HG02870 (cell line): ENCODE measurements at regions not wholly inside any gene's neighbourhood (a gene's known extent, or its start where the extent isn't known, plus 50 kb on each side); places are given as distances from the start of the nearest gene placed in this dataset.
"Not testable (repeated sequence)": the region's sequence is repeated elsewhere in the genome, so short reads cannot be mapped to it uniquely, and the experiment has no call there.

Experiments used
- ATAC-seq: cut with Tn5 transposase; IDR thresholded peaks from one replicate; pipeline ENCODE4 v1.9.1; 2021; ENCODE audit warnings: mild to moderate bottlenecking, moderate library complexity; ENCODE audit not compliant: unreplicated experiment

DNA sequence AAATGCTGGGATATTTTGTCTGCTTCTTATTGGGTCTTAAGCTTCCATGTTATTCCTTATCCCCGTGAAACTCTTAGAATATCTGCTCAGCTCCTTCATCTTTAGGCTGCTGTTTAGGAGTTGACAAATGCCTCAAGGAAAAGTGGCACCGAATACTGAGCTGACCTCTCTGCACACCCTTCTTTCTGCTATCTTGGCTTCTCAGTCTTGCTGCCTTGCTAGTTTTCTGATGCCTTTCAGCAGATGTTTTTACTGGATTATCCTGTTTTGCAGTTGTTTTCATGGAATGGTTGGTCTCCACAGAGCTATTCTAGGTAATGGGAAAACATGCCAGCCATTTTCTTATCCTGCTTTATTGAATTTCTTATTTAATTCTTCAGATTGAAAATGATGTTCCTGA, 86.3 kb downstream of the GYPE start:
- ATAC-seq, result no peak

DNA sequence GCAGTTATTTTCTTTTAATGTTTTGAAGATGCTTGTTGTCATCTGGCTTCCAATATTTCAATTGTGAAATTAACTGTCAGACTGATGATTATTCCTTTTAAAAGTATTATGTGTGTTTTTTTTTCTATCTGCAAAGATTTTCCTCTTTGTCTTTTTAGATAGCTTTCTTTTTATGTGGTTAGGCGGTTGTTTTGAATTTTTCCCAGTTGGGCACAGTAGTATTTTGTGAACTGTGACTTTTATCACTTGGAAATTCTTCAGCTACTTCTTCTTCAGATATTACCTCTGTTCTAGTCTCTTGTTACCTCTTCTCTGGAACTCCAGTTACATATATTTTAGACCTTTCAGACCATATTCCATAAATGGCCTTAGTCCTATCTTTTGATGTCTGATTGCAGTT, 87.5 kb downstream of the GYPE start:
- ATAC-seq, result not testable (repeated sequence)

DNA sequence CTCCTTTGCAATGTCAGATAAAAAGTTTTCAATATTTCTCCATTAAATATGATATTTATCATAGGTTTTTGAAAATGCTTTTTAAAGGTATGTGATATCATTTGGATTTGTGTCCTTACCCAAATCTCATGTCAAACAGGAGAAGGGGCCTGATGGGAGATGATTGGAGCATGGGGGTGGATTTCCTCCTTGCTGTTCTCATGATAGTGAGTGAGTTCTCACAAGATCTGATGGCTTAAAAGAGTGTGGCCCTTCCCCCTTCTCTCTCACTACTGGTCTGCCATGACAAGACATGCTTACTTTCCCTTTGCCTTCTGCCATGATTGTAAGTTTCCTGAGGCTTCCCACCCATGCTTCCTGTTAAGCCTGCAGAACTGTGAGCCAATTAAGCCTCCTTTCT, 90.0 kb downstream of the GYPE start:
- ATAC-seq, result not testable (repeated sequence)

DNA sequence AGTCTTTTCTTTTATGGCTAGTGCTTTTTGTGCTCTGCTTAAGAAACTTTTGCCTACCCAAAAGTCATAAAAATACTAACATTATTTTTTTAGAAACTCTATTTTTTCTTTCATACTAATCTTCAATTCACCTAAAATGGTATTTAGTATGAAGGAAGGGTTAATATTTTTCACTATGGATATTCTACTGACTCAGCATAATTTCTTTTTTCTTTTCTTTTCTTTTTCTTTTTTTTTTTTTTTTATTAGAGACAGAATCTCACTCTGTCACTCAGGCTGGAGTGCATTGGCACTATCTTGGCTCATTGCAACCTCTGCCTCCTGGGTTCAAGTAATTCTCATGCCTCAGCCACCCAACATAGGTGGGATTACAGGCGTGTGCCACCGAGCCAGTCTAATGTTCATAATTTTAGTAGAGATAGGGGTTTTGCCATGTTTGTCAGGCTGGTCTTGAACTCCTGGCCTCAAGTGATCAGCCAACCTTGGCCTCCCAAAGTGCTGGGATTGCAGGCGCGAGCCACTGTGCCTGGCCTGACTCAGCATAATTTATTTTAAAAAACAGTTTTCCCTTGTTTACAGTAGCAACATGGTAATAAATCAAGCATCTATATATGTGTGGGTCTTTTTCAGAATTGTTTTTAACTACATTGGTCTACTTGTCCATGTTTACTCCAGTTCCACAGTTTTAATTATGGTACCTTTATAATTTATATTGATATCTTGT, 91.8 kb downstream of the GYPE start:
- not testable (repeated sequence) for ATAC-seq

DNA sequence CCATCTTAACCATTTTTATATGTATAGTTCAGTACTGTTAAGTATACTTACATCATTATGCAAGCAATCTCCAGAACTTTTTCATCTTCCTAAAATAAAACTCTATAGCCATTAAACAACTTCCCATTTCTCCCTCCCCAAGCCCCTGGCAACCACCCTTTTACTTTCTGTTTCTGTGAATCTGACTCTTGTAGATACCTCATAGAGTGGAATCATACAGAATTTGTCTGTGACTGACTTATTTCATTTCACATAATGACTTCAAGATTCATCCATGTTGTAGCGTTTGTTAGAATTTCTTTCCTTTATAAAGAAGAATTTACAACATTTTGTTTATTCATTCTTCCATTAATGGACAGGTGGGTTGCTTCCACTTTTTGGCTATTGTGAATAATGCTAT, 91.2 kb upstream of the FREM3 start:
- not testable (repeated sequence) for ATAC-seq

DNA sequence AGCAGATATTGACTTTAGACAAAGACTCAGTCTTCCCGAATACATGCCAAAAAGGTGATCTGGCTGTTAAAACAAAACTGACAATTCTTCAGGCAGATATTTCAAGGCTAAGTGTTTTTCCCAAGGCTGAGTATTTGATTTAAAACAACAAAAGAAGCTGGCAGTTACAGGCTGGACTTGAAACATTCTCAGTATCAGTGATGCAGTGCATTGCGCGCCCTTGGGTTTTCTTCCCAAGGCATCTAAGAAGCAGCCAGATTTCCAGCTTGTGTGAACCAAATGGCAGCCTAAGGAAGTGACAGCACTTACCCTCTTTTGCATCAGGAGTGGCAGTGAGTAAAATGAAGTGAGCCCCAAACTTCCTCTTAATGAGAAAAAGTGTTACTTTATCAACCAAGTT, 90.0 kb upstream of the FREM3 start:
- not testable (repeated sequence) for ATAC-seq

DNA sequence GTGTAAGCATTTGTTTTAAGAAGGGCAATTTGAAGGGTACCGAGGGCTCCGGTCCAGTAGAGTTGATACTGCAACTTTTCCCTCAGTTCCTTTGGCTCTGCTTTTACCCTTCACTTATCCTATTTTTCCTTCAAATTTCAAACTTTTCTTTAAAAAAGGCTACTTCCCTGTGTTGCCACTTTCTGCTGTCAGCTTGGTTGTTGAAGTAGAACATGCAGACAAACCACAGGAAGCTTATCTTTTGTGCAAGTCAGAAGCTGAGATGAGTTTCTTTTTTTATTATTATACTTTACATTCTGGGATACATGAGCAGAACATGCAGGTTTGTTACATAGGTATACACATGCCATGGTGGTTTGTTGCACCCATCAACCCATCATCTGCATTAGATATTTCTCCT, 89.1 kb upstream of the FREM3 start:
- not testable (repeated sequence) for ATAC-seq

DNA sequence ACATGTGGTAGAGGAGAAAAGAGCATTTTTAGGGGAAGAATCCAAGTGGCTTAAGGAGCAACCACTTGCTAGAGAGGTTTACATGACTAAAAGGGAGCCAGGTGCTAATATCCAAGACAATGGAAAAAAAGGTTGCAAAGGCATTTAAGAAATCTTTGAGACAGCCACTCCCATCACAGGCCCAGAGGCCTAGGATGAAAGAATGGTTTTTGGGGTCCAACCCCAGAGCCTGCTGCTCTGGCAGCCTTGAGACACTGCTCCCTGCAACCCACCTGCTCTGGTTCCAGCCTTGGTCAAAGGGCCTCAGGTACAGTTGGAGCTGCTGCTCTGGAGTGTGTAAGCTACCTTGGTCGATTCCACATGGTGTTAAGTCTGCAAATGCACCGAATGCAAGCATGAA, 84.1 kb upstream of the FREM3 start:
- ATAC-seq, result no peak

DNA sequence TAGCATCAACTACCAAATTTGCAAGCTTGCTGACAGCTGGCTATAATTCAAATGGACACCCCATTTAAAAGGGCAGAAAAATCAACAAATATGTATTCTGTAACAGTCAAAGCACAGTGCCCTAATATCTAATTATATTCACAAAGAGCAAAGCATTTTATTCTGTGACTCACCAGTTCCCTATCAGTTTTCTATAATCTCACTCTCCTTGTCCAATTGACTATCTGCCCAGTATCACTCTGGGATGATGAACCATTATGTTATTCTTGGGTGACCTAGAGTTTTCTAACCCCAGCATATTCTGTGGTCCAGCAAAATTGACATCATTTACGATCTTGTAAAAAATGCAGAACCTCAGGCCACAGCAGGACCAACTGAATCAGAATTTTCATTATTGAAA, 82.0 kb upstream of the FREM3 start:
- ATAC-seq, result no peak

DNA sequence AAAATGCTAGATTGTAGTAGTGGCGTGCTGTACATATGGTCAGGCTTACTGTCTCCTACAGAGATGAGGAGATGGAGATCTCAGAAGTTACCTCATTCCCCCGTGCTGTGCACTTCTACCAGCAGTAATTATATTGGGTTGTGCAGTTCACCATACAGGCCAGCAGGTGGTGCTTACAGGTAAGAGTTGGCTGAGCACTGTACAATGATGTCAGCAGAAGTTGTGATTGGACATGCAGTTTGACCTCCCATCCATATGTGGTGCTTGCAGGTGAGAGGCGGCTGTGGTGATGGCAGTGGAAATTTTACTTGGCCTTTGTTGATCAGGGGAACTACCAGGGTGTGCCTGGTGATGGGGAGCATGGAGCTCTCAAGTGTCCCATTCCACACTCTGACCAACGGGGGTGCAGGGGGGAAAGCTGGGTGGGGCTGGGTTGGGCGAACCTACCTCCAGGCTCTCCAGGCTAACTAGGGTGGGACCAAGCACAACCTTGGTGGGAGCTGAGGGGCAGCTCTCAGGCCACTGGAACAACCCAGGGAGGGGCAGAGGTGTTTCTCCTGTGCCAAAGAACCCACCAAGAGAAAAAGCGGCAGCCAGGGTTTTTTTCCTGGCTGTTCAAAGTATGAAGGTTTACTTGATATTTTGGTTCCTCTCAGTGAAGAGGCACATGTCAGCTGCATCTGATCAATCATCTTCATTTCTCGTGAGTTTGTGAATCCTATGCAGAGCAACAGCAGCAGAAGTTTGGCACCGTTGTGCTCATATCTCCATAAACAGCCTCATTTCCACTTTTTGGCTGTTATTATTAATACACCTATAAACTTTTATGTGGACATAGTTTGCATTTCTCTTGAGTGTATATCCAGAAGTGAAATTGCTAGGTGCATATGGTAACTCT, 73.8 kb upstream of the FREM3 start:
- peak; percentile 100 for ATAC-seq

DNA sequence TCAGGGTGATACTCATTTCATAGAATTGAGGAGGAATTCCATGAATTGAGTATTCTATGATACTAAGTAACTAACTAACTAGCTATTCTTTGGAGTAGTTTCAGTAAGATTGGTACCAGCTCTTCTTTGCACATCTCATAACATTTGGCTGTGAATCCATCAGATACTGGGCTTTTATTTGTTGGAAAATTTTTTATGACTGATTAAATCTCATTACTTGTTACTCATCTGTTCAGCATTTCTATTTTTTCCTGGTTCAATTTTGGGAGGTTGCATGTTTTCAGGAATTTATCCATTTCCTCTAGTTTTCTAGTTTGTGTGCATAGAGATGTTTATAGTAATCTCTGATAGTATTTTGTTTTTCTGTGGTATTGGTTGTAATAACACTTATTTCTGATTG, 70.8 kb upstream of the FREM3 start:
- no peak for ATAC-seq

DNA sequence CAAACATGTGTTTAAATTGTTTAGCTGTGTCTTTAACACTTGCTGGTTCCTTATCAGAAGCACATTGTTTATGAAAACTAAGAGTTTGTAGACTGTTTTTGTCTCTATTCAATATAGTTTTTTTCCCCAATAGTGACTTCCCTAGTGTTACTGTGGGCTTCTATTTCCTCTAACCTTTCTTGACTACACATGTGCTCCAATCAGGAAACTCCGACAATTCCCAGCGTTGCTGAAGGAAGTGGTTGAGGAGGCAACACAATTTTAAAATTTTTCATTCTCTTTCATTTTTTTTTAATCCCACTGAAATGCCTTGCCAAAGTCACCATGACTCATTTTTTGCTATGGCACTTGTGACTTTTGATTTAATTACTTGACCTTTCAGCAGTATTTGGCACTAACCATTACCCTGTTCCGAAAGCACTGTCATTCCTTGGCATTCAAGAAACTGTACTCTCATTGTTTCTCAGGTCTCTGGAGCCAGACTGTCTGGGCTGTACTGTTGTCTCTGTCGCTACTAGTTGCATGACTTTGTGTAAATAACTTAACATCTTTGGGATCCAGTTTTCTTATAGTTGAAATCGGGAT, 67.6 kb upstream of the FREM3 start:
- ATAC-seq, result no peak

DNA sequence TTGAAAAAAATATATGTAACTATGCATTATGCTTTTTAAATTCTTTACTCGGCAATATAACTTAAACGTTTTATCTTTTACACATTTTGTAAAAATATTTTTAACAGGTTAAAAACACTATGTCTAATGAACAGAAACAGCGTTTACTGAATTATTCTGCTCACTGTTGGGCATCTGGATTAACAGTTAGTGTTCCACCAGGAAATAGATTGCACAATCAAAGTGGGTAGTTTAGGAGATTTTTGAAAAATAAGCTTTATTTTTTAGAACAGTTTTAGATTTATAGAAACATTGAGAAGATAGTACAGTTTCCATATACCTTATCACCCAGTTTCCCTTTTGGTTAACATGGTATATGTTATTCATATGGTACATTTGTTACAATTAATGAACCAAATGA, 63.1 kb upstream of the FREM3 start:
- ATAC-seq, result no peak

DNA sequence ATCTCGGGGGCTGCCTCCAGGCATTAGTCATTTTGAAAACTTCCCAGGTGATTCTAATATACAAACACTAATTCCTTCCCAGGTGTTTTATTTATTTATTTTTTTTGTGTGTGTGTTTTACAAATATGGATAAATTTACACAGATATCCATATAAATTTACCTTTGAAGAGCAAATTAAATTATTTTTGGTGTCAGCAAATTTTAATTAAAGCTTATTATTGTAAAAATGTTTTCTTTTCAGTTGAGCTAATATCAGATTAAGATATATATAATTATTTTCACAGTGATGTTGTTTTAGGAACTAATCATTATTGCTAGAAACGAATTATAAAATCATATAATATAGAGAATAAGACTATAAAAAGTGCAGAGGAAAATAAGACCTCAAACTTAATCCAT, 62.0 kb upstream of the FREM3 start:
- no peak for ATAC-seq
